RWPE2 (cell line): ENCODE measurements at regions not wholly inside any gene's neighbourhood (a gene's known extent, or its start where the extent isn't known, plus 50 kb on each side); places are given as distances from the start of the nearest gene placed in this dataset.

Experiments used
- ATAC-seq: fragments of 200-7000 bp; cut with Tn5 transposase; 3 replicates; pipeline ENCODE4 v1.9.1; 2021; ENCODE audit warnings: low read depth
- DNase-seq: peaks from one replicate; pipeline ENCODE4 v3.0.0-alpha.2; 2020; ENCODE audit warnings: low spot score
- H3K27ac ChIP-seq: fragments of 450-650 bp; 2 replicates; pipeline ENCODE4 v1.5.1; 2017; ENCODE audit warnings: mild to moderate bottlenecking; ENCODE audit not compliant: poor library complexity, severe bottlenecking
- H3K27me3 ChIP-seq: fragments of 250-450 bp; sonication (Bioruptor Pico); 2 replicates; pipeline ENCODE4 v1.5.1; 2021; ENCODE audit warnings: mild to moderate bottlenecking, moderate library complexity; ENCODE audit not compliant: insufficient read depth, poor library complexity, severe bottlenecking
- H3K36me3 ChIP-seq: fragments of 250-450 bp; sonication (Bioruptor Pico); 2 replicates; pipeline ENCODE4 v1.5.1; 2020; ENCODE audit warnings: low read depth, mild to moderate bottlenecking, moderate library complexity
- H3K4me1 ChIP-seq: fragments of 250-450 bp; sonication (Bioruptor Pico); 2 replicates; pipeline ENCODE4 v1.5.1; 2021; ENCODE audit warnings: mild to moderate bottlenecking, moderate library complexity; ENCODE audit not compliant: insufficient read depth, poor library complexity, severe bottlenecking
- H3K4me3 ChIP-seq: fragments of 250-450 bp; sonication (Bioruptor Pico); 2 replicates; pipeline ENCODE4 v1.5.1; 2021; ENCODE audit warnings: mild to moderate bottlenecking, moderate library complexity; ENCODE audit not compliant: severe bottlenecking
- H3K9me3 ChIP-seq: fragments of 250-450 bp; sonication (Bioruptor Pico); 2 replicates; pipeline ENCODE4 v1.5.1; 2021; ENCODE audit warnings: mild to moderate bottlenecking, moderate library complexity; ENCODE audit not compliant: severe bottlenecking
- CTCF ChIP-seq: fragments of 450-650 bp; IDR thresholded peaks from one replicate; pipeline ENCODE4 v1.5.1; 2017; ENCODE audit warnings: mild to moderate bottlenecking, moderate library complexity; ENCODE audit not compliant: poor library complexity, severe bottlenecking

GRCh38 chr7:49260538-49260937 lies 336.2 kb downstream of the CDC14C start:
- TF ChIP-seq CTCF = no peak
- H3K4me3 ChIP-seq = no peak overlapping the region
- H3K9me3 ChIP-seq = no peaks in the 10 kb centered on the region
- DNase-seq = no peak
- no peak overlapping the region for H3K27ac ChIP-seq
- no peaks in the 10 kb centered on the region for H3K27me3 ChIP-seq
- no peaks in the 10 kb centered on the region for H3K36me3 ChIP-seq
- no peak for ATAC-seq
- H3K4me1 ChIP-seq = no peaks in the 10 kb centered on the region

- Histone ChIP-seq H3K27ac (no peak overlapping the region), H3K9me3 (no peaks in the 10 kb centered on the region), H3K4me3 (no peak overlapping the region), H3K4me1 (no peaks in the 10 kb centered on the region), H3K36me3 (no peaks in the 10 kb centered on the region), H3K27me3 (no peaks in the 10 kb centered on the region)
- no peak for DNase-seq
- no peak for ATAC-seq
- TF ChIP-seq CTCF = no peak
Observed at GRCh38 chr7:49261928-49262327, 337.6 kb downstream of the CDC14C start.

GRCh38 chr7:49264530-49264929 lies 340.2 kb downstream of the CDC14C start:
- Histone ChIP-seq H3K27ac (no peak overlapping the region), H3K9me3 (no peaks in the 10 kb centered on the region), H3K4me3 (no peak overlapping the region), H3K36me3 (no peaks in the 10 kb centered on the region), H3K4me1 (no peaks in the 10 kb centered on the region), H3K27me3 (no peaks in the 10 kb centered on the region)
- ATAC-seq (no peak), DNase-seq (no peak)
- TF ChIP-seq CTCF = no peak

GRCh38 chr7:49273897-49274296 lies 349.6 kb downstream of the CDC14C start:
- DNase-seq (no peak), ATAC-seq (no peak)
- Histone ChIP-seq H3K4me3 (no peak overlapping the region), H3K4me1 (no peaks in the 10 kb centered on the region), H3K9me3 (no peaks in the 10 kb centered on the region), H3K36me3 (no peaks in the 10 kb centered on the region), H3K27ac (no peak overlapping the region), H3K27me3 (peaks cover 7% of the 10 kb centered on the region)
- no peak for TF ChIP-seq CTCF

- no peak for TF ChIP-seq CTCF
- Histone ChIP-seq H3K9me3 (no peaks in the 10 kb centered on the region), H3K4me1 (no peaks in the 10 kb centered on the region), H3K27ac (no peak overlapping the region), H3K27me3 (no peaks in the 10 kb centered on the region), H3K36me3 (no peaks in the 10 kb centered on the region), H3K4me3 (no peak overlapping the region)
- no peak for ATAC-seq
- no peak for DNase-seq
Observed at GRCh38 chr7:49279891-49280290, 355.5 kb downstream of the CDC14C start.
